OCI-LY7 (cell line): ENCODE measurements at regions not wholly inside any gene's neighbourhood (a gene's known extent, or its start where the extent isn't known, plus 50 kb on each side); places are given as distances from the start of the nearest gene placed in this dataset.

Experiments
- CTCF ChIP-seq: fragments of 200-600 bp; sonication (generic); conservative IDR thresholded peaks from 2 replicates; pipeline ENCODE4 v1.5.1; 2014; ENCODE audit warnings: mild to moderate bottlenecking, antibody characterized with exemption, low read length, moderate library complexity, mixed read lengths
- EZH2phosphoT487 ChIP-seq: fragments of 200-600 bp; sonication (generic); IDR thresholded peaks from 2 replicates; pipeline ENCODE4 v1.6.1; 2018; ENCODE audit warnings: low read depth, borderline replicate concordance, mild to moderate bottlenecking, mixed run types, antibody characterized with exemption, low read length, moderate library complexity, mixed read lengths

DNA sequence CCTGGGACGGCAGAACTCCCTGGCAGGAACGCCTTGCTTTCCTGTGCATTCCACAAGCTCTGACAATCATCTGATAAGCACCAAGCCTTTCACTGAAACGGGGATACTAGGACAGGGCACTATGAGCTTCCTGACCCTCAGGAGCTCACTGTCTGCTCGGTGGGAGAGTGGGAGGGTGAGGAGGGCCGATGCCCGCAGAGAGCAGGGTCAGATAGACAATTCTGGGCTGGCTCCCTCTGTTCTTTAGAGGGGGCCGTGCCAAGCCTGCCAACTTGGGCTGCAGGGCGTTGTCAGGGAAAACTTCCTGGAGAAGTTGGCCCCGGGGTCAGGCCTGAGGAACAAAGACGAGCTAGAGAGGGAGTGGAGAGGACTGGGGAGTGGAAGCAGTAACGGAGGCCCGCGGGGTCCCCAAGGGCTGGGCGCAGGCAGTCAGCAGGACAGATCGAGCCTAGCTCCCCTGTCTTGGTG lies 82.0 kb downstream of the CTAGE1 start:
- no peak for TF ChIP-seq CTCF
- no peak for TF ChIP-seq EZH2phosphoT487
